ENCODE measurements at regions not wholly inside any gene's neighbourhood (a gene's known extent, or its start where the extent isn't known, plus 50 kb on each side); places are given as distances from the start of the nearest gene placed in this dataset.
"Not testable (repeated sequence)": the region's sequence is repeated elsewhere in the genome, so short reads cannot be mapped to it uniquely, and the experiment has no call there.

- not testable (repeated sequence) for DNase-seq
Measured at GRCh38 chr5:102154791-102155605, 141.1 kb downstream of the SLCO4C1 start.

- no peak for DNase-seq
Measured at GRCh38 chr5:102154291-102154690, 141.8 kb downstream of the SLCO4C1 start.

- no peak for DNase-seq
Measured at GRCh38 chr5:102153003-102153759, 142.9 kb downstream of the SLCO4C1 start.

- DNase-seq: no peak
Measured at GRCh38 chr5:102139029-102139428, 157.1 kb downstream of the SLCO4C1 start.

- no peak for DNase-seq
Measured at GRCh38 chr5:102138243-102138653, 157.8 kb downstream of the SLCO4C1 start.

GRCh38 chr5:102130890-102131289 lies 165.2 kb downstream of the SLCO4C1 start:
- no peak for DNase-seq

- DNase-seq: no peak
Measured at GRCh38 chr5:102130386-102130785, 165.7 kb downstream of the SLCO4C1 start.

- no peak for DNase-seq
Measured at GRCh38 chr5:102119252-102119651, 176.8 kb downstream of the SLCO4C1 start.

- DNase-seq: no peak
Measured at GRCh38 chr5:102115736-102116135, 180.3 kb downstream of the SLCO4C1 start.

- no peak for DNase-seq
Measured at GRCh38 chr5:102114525-102115069, 181.5 kb downstream of the SLCO4C1 start.

GRCh38 chr5:102107865-102108264 lies 188.2 kb downstream of the SLCO4C1 start:
- no peak for DNase-seq

- no peak for DNase-seq
Measured at GRCh38 chr5:102106599-102106998, 189.5 kb downstream of the SLCO4C1 start.

GRCh38 chr5:102099766-102100331 lies 196.2 kb downstream of the SLCO4C1 start:
- no peak for DNase-seq

GRCh38 chr5:102099083-102099482 lies 197.0 kb downstream of the SLCO4C1 start:
- DNase-seq: not testable (repeated sequence)

GRCh38 chr5:102098606-102099005 lies 197.5 kb downstream of the SLCO4C1 start:
- not testable (repeated sequence) for DNase-seq

- no peak for DNase-seq
Measured at GRCh38 chr5:102090770-102091169, 205.3 kb downstream of the SLCO4C1 start.

- no peak for DNase-seq
Measured at GRCh38 chr5:102089883-102090282, 206.2 kb downstream of the SLCO4C1 start.

- DNase-seq: no peak
Measured at GRCh38 chr5:102087906-102088305, 208.2 kb downstream of the SLCO4C1 start.

- no peak for DNase-seq
Measured at GRCh38 chr5:102080288-102080687, 215.8 kb downstream of the SLCO4C1 start.

GRCh38 chr5:102077920-102078319 lies 218.2 kb downstream of the SLCO4C1 start:
- no peak for DNase-seq

- DNase-seq: no peak
Measured at GRCh38 chr5:102069974-102070373, 226.1 kb downstream of the SLCO4C1 start.

- no peak for DNase-seq
Measured at GRCh38 chr5:102068870-102069269, 227.2 kb downstream of the SLCO4C1 start.

GRCh38 chr5:102049517-102049916 lies 246.6 kb downstream of the SLCO4C1 start:
- no peak for DNase-seq
